HUES64 (cell line): ENCODE measurements at regions not wholly inside any gene's neighbourhood (a gene's known extent, or its start where the extent isn't known, plus 50 kb on each side); places are given as distances from the start of the nearest gene placed in this dataset.

Source experiments
- H3K27ac ChIP-seq: 2 replicates; pipeline ENCODE4 v1.7.0; 2013; ENCODE audit warnings: low read depth, low read length, inconsistent platforms
- H3K27me3 ChIP-seq: 2 replicates; pipeline ENCODE4 v1.6.1; 2013; ENCODE audit warnings: mild to moderate bottlenecking, low read length; ENCODE audit not compliant: insufficient read depth
- H3K36me3 ChIP-seq: 2 replicates; pipeline ENCODE4 v1.6.1; 2013; ENCODE audit warnings: mild to moderate bottlenecking, low read length; ENCODE audit not compliant: insufficient read depth
- H3K4me1 ChIP-seq: 2 replicates; pipeline ENCODE4 v1.6.1; 2013; ENCODE audit warnings: mild to moderate bottlenecking, low read length, moderate library complexity; ENCODE audit not compliant: insufficient read depth
- H3K4me3 ChIP-seq: 2 replicates; pipeline ENCODE4 v1.5.1; 2013; ENCODE audit warnings: mild to moderate bottlenecking, low read length, moderate library complexity
- H3K9ac ChIP-seq: 2 replicates; pipeline ENCODE4 v1.6.1; 2013; ENCODE audit warnings: mild to moderate bottlenecking, low read depth, low read length
- H3K9me3 ChIP-seq: 2 replicates; pipeline ENCODE4 v1.6.1; 2013; ENCODE audit warnings: low read depth, low read length; ENCODE audit not compliant: insufficient read depth
- WGBS: fragments of 150-250, 120-280 bp; methylation state at CpG from one replicate; pipeline ENCODE4 v1.1.7; 2013; ENCODE audit warnings: missing lambda C conversion rate; 5-methylcytosine and 5-hydroxymethylcytosine counted together

GRCh38 chr11:127273593-127274327, 273.2 kb upstream of the KIRREL3 start:
- no peaks in the 10 kb centered on the region for H3K9me3 ChIP-seq
- no peaks in the 10 kb centered on the region for H3K27me3 ChIP-seq
- H3K4me1 ChIP-seq, result peaks cover 3% of the 10 kb centered on the region; the same call in 1 of the 2 replicates
- no peak overlapping the region for H3K4me3 ChIP-seq
- no peak overlapping the region for H3K27ac ChIP-seq
- H3K36me3 ChIP-seq, result no peaks in the 10 kb centered on the region
- WGBS, result 95% methylated on average over 5 of the region's 5 CpGs
- H3K9ac ChIP-seq, result no peak overlapping the region

- Histone ChIP-seq H3K9me3 (0 out of 2 replicates have a peak, but pooled peaks cover 3% of the 10 kb centered on the region), H3K27me3 (no peaks in the 10 kb centered on the region), H3K27ac (no peak overlapping the region), H3K4me3 (no peak overlapping the region), H3K4me1 (peaks cover 3% of the 10 kb centered on the region; the same call in 1 of the 2 replicates), H3K9ac (no peak overlapping the region), H3K36me3 (no peaks in the 10 kb centered on the region)
- WGBS, result 89% methylated on average over 2 of the region's 2 CpGs
Observed at GRCh38 chr11:127270851-127271250, 270.3 kb upstream of the KIRREL3 start.

- H3K27ac ChIP-seq, result no peak overlapping the region
- H3K4me1 ChIP-seq, result no peaks in the 10 kb centered on the region
- WGBS, result 85% methylated on average over 1 of the region's 1 CpG
- H3K36me3 ChIP-seq, result no peaks in the 10 kb centered on the region
- H3K9me3 ChIP-seq, result 0 out of 2 replicates have a peak, but pooled peaks cover 3% of the 10 kb centered on the region
- no peak overlapping the region for H3K4me3 ChIP-seq
- no peak overlapping the region for H3K9ac ChIP-seq
- H3K27me3 ChIP-seq, result no peaks in the 10 kb centered on the region
Observed at GRCh38 chr11:127269911-127270310, 269.3 kb upstream of the KIRREL3 start.

DNA sequence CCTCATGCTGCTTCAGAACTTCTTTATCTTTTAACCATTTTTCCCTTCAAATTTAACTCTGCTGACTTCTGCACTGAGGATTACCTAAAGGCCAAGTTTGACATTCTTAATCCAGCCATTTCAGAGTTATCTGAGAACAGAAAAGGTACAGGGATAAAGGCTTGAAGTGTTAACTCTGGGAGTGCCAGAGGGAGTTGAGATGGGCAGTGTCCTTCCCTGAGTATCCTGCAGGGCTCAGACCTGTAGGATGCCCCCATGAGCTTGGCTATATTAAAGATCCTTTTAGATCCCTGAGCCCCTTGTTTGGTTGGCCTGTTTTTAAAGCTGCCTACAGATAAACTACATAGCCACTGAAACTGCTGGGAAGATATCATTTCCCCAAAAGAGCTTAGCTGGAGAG, 268.4 kb upstream of the KIRREL3 start:
- no peak overlapping the region for H3K4me3 ChIP-seq
- no peak overlapping the region for H3K9ac ChIP-seq
- no peaks in the 10 kb centered on the region for H3K4me1 ChIP-seq
- no peak overlapping the region for H3K27ac ChIP-seq
- 0 out of 2 replicates have a peak, but pooled peaks cover 3% of the 10 kb centered on the region for H3K9me3 ChIP-seq
- H3K27me3 ChIP-seq, result no peaks in the 10 kb centered on the region
- no peaks in the 10 kb centered on the region for H3K36me3 ChIP-seq

GRCh38 chr11:127268521-127268920, 268.0 kb upstream of the KIRREL3 start:
- Histone ChIP-seq H3K27me3 (no peaks in the 10 kb centered on the region), H3K27ac (no peak overlapping the region), H3K4me3 (no peak overlapping the region), H3K9ac (no peak overlapping the region), H3K36me3 (no peaks in the 10 kb centered on the region), H3K9me3 (0 out of 2 replicates have a peak, but pooled peaks cover 3% of the 10 kb centered on the region), H3K4me1 (no peaks in the 10 kb centered on the region)
- 90% methylated on average over 7 of the region's 7 CpGs for WGBS

DNA sequence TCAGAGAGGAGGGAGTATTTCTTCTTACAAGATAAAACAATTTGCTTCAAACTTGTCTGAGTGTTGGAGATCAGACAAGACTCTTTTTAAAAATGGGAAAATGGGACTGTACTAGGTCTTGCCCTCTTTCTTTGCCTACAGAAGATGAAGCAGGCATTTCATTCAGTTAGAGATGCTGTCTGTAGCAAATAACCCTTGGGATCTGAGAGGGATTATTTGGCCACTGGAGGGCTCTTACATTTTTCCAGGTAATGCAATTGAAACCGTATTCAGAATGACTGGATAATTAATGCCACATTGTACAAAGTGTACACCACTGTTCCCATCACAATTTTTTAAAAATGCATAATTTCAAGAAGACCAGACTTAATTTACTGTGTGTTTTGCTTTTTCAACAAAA, 258.5 kb upstream of the KIRREL3 start:
- 94% methylated on average over 1 of the region's 1 CpG for WGBS
- Histone ChIP-seq H3K27ac (no peak overlapping the region), H3K9ac (no peak overlapping the region), H3K36me3 (no peaks in the 10 kb centered on the region), H3K9me3 (no peaks in the 10 kb centered on the region), H3K4me3 (no peak overlapping the region), H3K27me3 (no peaks in the 10 kb centered on the region), H3K4me1 (no peaks in the 10 kb centered on the region)

GRCh38 chr11:127255209-127255608, 254.6 kb upstream of the KIRREL3 start:
- Histone ChIP-seq H3K36me3 (no peaks in the 10 kb centered on the region), H3K9ac (no peak overlapping the region), H3K4me3 (no peak overlapping the region), H3K9me3 (no peaks in the 10 kb centered on the region), H3K27me3 (no peaks in the 10 kb centered on the region), H3K27ac (no peak overlapping the region), H3K4me1 (no peaks in the 10 kb centered on the region)
- 93% methylated on average over 6 of the region's 6 CpGs for WGBS

GRCh38 chr11:127252321-127252720, 251.8 kb upstream of the KIRREL3 start:
- Histone ChIP-seq H3K4me1 (no peaks in the 10 kb centered on the region; the same call in 1 of the 2 replicates), H3K27me3 (no peaks in the 10 kb centered on the region), H3K4me3 (no peak overlapping the region), H3K9ac (no peak overlapping the region), H3K9me3 (no peaks in the 10 kb centered on the region), H3K36me3 (no peaks in the 10 kb centered on the region), H3K27ac (no peak overlapping the region)
- 91% methylated on average over 3 of the region's 3 CpGs for WGBS

DNA sequence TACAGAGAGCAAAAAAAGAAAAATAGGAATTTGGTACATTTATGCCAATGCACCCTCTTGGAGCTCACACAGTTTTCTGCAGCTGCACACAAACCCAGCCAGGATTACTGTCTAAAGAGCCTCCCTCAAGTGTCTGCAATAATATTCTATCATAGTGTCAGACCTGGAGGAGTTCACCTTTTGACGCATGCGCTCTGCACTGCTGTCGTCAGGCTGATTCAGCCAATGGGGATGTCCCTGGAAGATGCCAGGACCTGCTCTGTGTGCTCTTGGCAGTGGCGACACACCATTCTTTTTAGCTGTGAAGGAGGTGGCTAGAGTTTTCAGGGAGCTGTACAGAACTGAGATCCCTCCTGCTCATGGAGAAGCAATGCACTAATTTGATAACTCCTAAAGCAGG, 249.0 kb upstream of the KIRREL3 start:
- H3K36me3 ChIP-seq, result no peaks in the 10 kb centered on the region
- WGBS, result 97% methylated on average over 4 of the region's 4 CpGs
- no peak overlapping the region for H3K9ac ChIP-seq
- H3K4me1 ChIP-seq, result peaks cover 4% of the 10 kb centered on the region; the same call in 1 of the 2 replicates
- no peak overlapping the region for H3K4me3 ChIP-seq
- H3K9me3 ChIP-seq, result no peaks in the 10 kb centered on the region
- no peak overlapping the region for H3K27ac ChIP-seq
- H3K27me3 ChIP-seq, result no peaks in the 10 kb centered on the region

GRCh38 chr11:127248476-127248875, 247.9 kb upstream of the KIRREL3 start:
- peaks cover 4% of the 10 kb centered on the region; the same call in 1 of the 2 replicates for H3K4me1 ChIP-seq

DNA sequence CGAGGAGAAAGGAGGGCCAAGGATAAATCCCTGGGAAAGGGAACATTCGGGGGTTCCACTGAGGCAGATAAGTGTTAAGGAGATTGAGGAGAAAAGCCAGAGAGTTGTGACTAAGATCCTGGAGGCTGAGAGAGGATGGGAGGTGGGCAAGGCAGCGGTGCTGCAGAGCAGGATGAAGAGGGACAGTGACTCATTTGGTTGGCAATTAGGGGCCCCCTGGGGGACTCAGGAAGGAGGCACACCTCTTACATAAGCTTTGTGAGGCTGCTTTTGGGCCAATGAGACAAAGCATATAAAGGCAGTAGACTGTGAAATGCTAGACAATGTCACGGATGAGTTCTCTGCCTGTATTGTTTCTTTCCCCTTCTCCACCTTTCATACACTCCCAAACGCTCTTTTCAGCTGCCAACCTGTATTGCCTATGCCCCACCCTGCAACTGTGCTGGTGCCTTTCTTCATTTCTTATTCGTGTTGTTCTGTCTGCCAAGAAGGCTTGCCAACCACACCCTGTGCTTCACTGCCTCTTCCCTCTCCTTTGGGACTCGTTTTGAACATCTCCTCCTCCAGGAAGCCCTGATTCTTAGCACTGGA, 246.8 kb upstream of the KIRREL3 start:
- Histone ChIP-seq H3K36me3 (no peaks in the 10 kb centered on the region), H3K9ac (no peak overlapping the region)

More at GRCh38 chr11:127248476-127248875, 247.9 kb upstream of the KIRREL3 start:
- Histone ChIP-seq H3K36me3 (no peaks in the 10 kb centered on the region), H3K27ac (no peak overlapping the region), H3K9me3 (no peaks in the 10 kb centered on the region), H3K27me3 (no peaks in the 10 kb centered on the region), H3K9ac (no peak overlapping the region), H3K4me3 (no peak overlapping the region)
- 87% methylated on average over 3 of the region's 3 CpGs for WGBS

More for the DNA sequence above, 246.8 kb upstream of the KIRREL3 start:
- H3K27me3 ChIP-seq, result no peaks in the 10 kb centered on the region
- H3K4me1 ChIP-seq, result peaks cover 4% of the 10 kb centered on the region; the same call in 1 of the 2 replicates
- no peak overlapping the region for H3K27ac ChIP-seq
- 77% methylated on average over 7 of the region's 7 CpGs for WGBS
- H3K4me3 ChIP-seq, result no peak overlapping the region
- no peaks in the 10 kb centered on the region for H3K9me3 ChIP-seq
